AG04449 (cell line): ENCODE measurements at regions not wholly inside any gene's neighbourhood (a gene's known extent, or its start where the extent isn't known, plus 50 kb on each side); places are given as distances from the start of the nearest gene placed in this dataset.
"Not testable (repeated sequence)": the region's sequence is repeated elsewhere in the genome, so short reads cannot be mapped to it uniquely, and the experiment has no call there.

Experiments used
- CTCF ChIA-PET: fragments of 350-600 bp; formaldehyde crosslinking; extraction: SDS; loops from one replicate; lab custom pipeline; 2021; ENCODE audit warnings: antibody characterized with exemption; lab: Yijun Ruan, JAX
- POLR2A ChIA-PET: fragments of 400-600, 350-600 bp; formaldehyde crosslinking; extraction: SDS; loops from one replicate; lab custom pipeline; 2020; ENCODE audit warnings: antibody characterized with exemption, inconsistent platforms; lab: Yijun Ruan, JAX
- DNase-seq: peaks from one replicate; pipeline ENCODE4 v3.0.0-alpha.2; 2010; ENCODE audit warnings: low read depth, low spot score
- H3K4me3 ChIP-seq: 2 replicates; pipeline ENCODE4 v1.5.1; 2011; ENCODE audit warnings: low read depth, mild to moderate bottlenecking, control low read depth, low read length
- CTCF ChIP-seq: IDR thresholded peaks from one replicate; pipeline ENCODE4 v1.5.1; 2011; ENCODE audit warnings: mild to moderate bottlenecking, moderate library complexity, low read length, control low read depth, inconsistent platforms; ENCODE audit not compliant: insufficient read depth; ENCODE audit errors: missing control alignments

- DNase-seq, result no peak
- H3K4me3 ChIP-seq, result no peak overlapping the region
- ChIA-PET POLR2A (no interaction called here), CTCF (no interaction called here)
- TF ChIP-seq CTCF, result no peak
These were observed 652.3 kb downstream of the SLCO4C1 start for GRCh38 chr5:101643794-101644193.

GRCh38 chr5:101637599-101637998, 658.5 kb downstream of the SLCO4C1 start:
- TF ChIP-seq CTCF, result no peak
- POLR2A ChIA-PET, result no interaction called here
- no peak overlapping the region for H3K4me3 ChIP-seq
- CTCF ChIA-PET, result interaction anchor here (0.6 kb wide), 1 partner anchor 11 kb away, joined by 3 read pairs; no protein-coding TSS in a partner anchor
- DNase-seq, result no peak

- POLR2A ChIA-PET, H3K4me3 ChIP-seq, DNase-seq, CTCF ChIA-PET: not testable (repeated sequence)
These were observed 668.3 kb downstream of the SLCO4C1 start for GRCh38 chr5:101627770-101628169.

- no peak for DNase-seq
- TF ChIP-seq CTCF, result no peak
- no peak overlapping the region for H3K4me3 ChIP-seq
- POLR2A ChIA-PET, result no interaction called here
- CTCF ChIA-PET, result no interaction called here
These were observed 669.5 kb downstream of the SLCO4C1 start for GRCh38 chr5:101626572-101626971.

GRCh38 chr5:101611039-101611438, 685.0 kb downstream of the SLCO4C1 start:
- H3K4me3 ChIP-seq, result no peak overlapping the region
- POLR2A ChIA-PET, result no interaction called here
- CTCF ChIA-PET, result no interaction called here
- no peak for TF ChIP-seq CTCF
- no peak for DNase-seq

- TF ChIP-seq CTCF, result no peak
- DNase-seq, result no peak
- ChIA-PET POLR2A (no interaction called here), CTCF (no interaction called here)
- H3K4me3 ChIP-seq, result no peak overlapping the region
These were observed 687.8 kb downstream of the SLCO4C1 start for GRCh38 chr5:101608322-101608721.

- ChIA-PET CTCF (no interaction called here), POLR2A (no interaction called here)
- no peak overlapping the region for H3K4me3 ChIP-seq
- no peak for DNase-seq
- TF ChIP-seq CTCF, result no peak
These were observed 690.4 kb downstream of the SLCO4C1 start for GRCh38 chr5:101605700-101606099.
